ENCODE measurements at regions not wholly inside any gene's neighbourhood (a gene's known extent, or its start where the extent isn't known, plus 50 kb on each side); places are given as distances from the start of the nearest gene placed in this dataset.

GRCh38 chr9:90296539-90296938 lies 346.1 kb downstream of the DIRAS2 start (continued):
- TF ChIP-seq ZBTB33 (IDR thresholded peaks at IDR 0.05; ENCODE audit: extremely low read depth, insufficient replicate concordance, low read length) (no peak), POLR2AphosphoS5 (IDR thresholded peaks at IDR 0.05; ENCODE audit: low read depth, low read length) (no peak)

DNA sequence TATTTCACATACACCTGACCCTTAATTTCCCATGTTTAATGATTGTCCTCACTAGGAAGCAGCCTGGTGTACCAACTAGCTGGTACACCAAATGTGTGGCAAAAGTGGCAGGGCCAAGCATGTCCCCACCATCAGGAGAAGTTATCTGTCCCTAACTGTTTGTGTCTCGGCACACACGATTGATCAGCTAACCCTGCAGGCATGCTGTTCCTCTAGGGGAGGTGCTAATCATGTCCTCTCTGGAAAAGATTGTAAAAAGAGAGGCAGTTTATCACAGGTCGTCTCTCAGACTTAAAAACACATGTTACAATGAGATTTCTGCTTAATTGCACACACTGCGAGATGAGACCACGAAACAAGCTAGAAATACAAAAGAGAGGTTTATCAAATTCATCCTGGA lies 342.7 kb downstream of the DIRAS2 start:
- Histone ChIP-seq H3K4me3 (replicated peaks in 1 of 2; ENCODE audit: low read depth in 1 of 2, low read length in 2 of 2) (no peak overlapping the region), H3K27ac (ENCODE audit: low read depth, low read length) (no peak overlapping the region), H3K79me2 (ENCODE audit: insufficient read depth, low read length) (no peaks in the 10 kb centered on the region), H3K9ac (ENCODE audit: low read length) (no peak overlapping the region), H3K4me2 (ENCODE audit: low read length) (no peak overlapping the region), H4K20me1 (ENCODE audit: insufficient read depth) (no peaks in the 10 kb centered on the region), H3K36me3 (ENCODE audit: control insufficient read depth in 1 of 2, insufficient read depth in 2 of 2, low read length in 2 of 2) (no peaks in the 10 kb centered on the region), H2AFZ (ENCODE audit: low read depth, low read length, poor library complexity, severe bottlenecking) (no peak overlapping the region), H3K27me3 (ENCODE audit: insufficient read depth, low read length) (no peaks in the 10 kb centered on the region), H3K4me1 (ENCODE audit: control insufficient read depth in 1 of 2, insufficient read depth in 2 of 2, low read length in 2 of 2) (peaks cover 0 to 7% of the 10 kb centered on the region in 2 experiments; a peak in 2 of 4 replicates), H3K9me3 (ENCODE audit: control insufficient read depth in 1 of 2, insufficient read depth in 1 of 2, low read depth in 1 of 2, low read length in 2 of 2) (no peaks in the 10 kb centered on the region), H3K9me2 (ENCODE audit: insufficient read depth) (no peaks in the 10 kb centered on the region)
- no TSS peak for BruUV-seq (replicated peaks)
- CTCF ChIA-PET = interaction anchor here (0.8 kb wide), 1 partner anchor 18 kb away, joined by 3 read pairs; no protein-coding TSS in a partner anchor
- ATAC-seq (no peak), DNase-seq (ENCODE audit: low read depth, low spot score) (no peak)
- intact Hi-C loops (cut with micrococcal nuclease) = no loop called here
- POLR2A ChIA-PET = no interaction called here
- RAD21 ChIA-PET (ENCODE audit: low non-redundant PET in 1 of 2, low total read pairs in 2 of 2, uncharacterized antibody in 2 of 2, unreplicated experiment in 2 of 2) = no interaction called here
- no peak for TF ChIP-seq CBX3 (IDR thresholded peaks at IDR 0.05; ENCODE audit: low read depth)
- no peak for TF ChIP-seq EGR1 (IDR thresholded peaks at IDR 0.05; ENCODE audit: low read depth)
- TF ChIP-seq, protein P1, sequence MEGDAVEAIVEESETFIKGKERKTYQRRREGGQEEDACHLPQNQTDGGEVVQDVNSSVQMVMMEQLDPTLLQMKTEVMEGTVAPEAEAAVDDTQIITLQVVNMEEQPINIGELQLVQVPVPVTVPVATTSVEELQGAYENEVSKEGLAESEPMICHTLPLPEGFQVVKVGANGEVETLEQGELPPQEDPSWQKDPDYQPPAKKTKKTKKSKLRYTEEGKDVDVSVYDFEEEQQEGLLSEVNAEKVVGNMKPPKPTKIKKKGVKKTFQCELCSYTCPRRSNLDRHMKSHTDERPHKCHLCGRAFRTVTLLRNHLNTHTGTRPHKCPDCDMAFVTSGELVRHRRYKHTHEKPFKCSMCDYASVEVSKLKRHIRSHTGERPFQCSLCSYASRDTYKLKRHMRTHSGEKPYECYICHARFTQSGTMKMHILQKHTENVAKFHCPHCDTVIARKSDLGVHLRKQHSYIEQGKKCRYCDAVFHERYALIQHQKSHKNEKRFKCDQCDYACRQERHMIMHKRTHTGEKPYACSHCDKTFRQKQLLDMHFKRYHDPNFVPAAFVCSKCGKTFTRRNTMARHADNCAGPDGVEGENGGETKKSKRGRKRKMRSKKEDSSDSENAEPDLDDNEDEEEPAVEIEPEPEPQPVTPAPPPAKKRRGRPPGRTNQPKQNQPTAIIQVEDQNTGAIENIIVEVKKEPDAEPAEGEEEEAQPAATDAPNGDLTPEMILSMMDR (IDR thresholded peaks at IDR 0.05 in 2 of 3, conservative IDR thresholded peaks at IDR 0.05 in 1 of 3; ENCODE audit: borderline replicate concordance in 1 of 3, insufficient read depth in 1 of 3, low read depth in 2 of 3, low read length in 2 of 3) = no peak
- no peak for TF ChIP-seq FOSL1 (IDR thresholded peaks at IDR 0.05; ENCODE audit: low read depth)
- TF ChIP-seq JUND (IDR thresholded peaks at IDR 0.05) = no peak
- TF ChIP-seq MAX (IDR thresholded peaks at IDR 0.05) = no peak
- TF ChIP-seq CEBPB (IDR thresholded peaks at IDR 0.05; ENCODE audit: low read depth) = no peak
- TF ChIP-seq ZBTB33 (IDR thresholded peaks at IDR 0.05; ENCODE audit: extremely low read depth, insufficient replicate concordance, low read length) = no peak
- no peak for TF ChIP-seq EZH2phosphoT487 (IDR thresholded peaks at IDR 0.05; ENCODE audit: borderline replicate concordance)
- no peak for TF ChIP-seq ATF3 (IDR thresholded peaks at IDR 0.05)
- TF ChIP-seq SP1 (IDR thresholded peaks at IDR 0.05; ENCODE audit: low read depth) = no peak
- no peak for TF ChIP-seq SIN3A (IDR thresholded peaks at IDR 0.05; ENCODE audit: low read depth)
- no peak for TF ChIP-seq YY1 (IDR thresholded peaks at IDR 0.05; ENCODE audit: extremely low read depth, insufficient replicate concordance, low read depth, low read length)
- no peak for TF ChIP-seq ZNF274 (IDR thresholded peaks at IDR 0.05; ENCODE audit: low read depth, low read length)
- TF ChIP-seq ZFX (IDR thresholded peaks at IDR 0.05) = no peak
- TF ChIP-seq POLR2A (IDR thresholded peaks at IDR 0.05; ENCODE audit: borderline replicate concordance, extremely low read depth, insufficient read depth, insufficient read length) = no peak
